GM06990 (cell line): ENCODE measurements at regions not wholly inside any gene's neighbourhood (a gene's known extent, or its start where the extent isn't known, plus 50 kb on each side); places are given as distances from the start of the nearest gene placed in this dataset.

Experiments
- DNase-seq: peaks from one replicate; pipeline ENCODE4 v3.0.0-alpha.2; 2011; ENCODE audit not compliant: insufficient read length; ENCODE audit errors: extremely low read depth
- H3K27me3 ChIP-seq: replicated peaks from 2 replicates; pipeline ENCODE4 v1.6.0; 2011; ENCODE audit warnings: low read length; ENCODE audit not compliant: control insufficient read depth, insufficient read depth
- H3K36me3 ChIP-seq: 2 replicates; pipeline ENCODE4 v1.5.1; 2011; ENCODE audit warnings: low read length; ENCODE audit not compliant: control insufficient read depth, insufficient read depth
- H3K4me3 ChIP-seq: replicated peaks from 2 replicates; pipeline ENCODE4 v1.5.1; 2011; ENCODE audit warnings: low read depth, mild to moderate bottlenecking, control low read depth, low read length
- TF ChIP-seq, protein P1 (sequence below): IDR thresholded peaks from 2 replicates; pipeline ENCODE4 v1.5.1; 2011; ENCODE audit warnings: low read length, control low read depth, mild to moderate bottlenecking, inconsistent platforms; ENCODE audit not compliant: insufficient read depth, poor library complexity, severe bottlenecking

DNA sequence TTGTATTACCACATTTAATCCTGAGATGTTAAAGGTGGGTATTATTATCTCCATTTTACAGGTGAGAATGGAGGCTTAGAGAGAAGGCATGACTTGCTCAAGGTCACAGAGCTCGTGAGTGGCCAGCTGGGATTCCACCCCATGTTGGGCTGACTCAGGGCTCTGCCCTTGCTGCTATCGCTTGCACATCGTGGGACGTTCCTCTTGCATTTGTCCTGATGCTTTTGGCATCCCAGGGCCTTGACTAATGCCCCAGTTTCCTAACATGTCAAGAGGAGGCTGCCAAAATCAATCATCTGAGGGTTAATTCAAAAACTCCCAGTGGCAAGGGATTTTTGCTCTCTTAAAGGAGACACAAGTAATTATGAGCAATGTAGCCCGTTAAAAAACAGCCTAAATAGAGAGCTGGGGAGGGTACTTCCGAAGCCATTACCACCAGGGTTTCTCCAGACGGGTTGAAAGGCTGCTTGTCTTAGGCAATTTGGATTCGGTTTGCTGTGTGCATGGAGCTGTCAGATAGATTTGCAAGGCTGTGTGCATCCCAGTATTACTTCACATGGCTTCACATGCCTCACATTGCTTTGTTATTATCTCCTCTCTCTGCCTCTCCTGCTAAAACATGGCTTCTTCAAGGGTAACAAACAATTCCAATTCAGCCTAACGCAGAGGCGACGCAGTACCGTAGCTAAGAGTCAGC is 347.4 kb downstream of the DRD1 start:
- H3K36me3 ChIP-seq: no peaks in the 10 kb centered on the region
- no peak for DNase-seq
- TF ChIP-seq, protein P1, sequence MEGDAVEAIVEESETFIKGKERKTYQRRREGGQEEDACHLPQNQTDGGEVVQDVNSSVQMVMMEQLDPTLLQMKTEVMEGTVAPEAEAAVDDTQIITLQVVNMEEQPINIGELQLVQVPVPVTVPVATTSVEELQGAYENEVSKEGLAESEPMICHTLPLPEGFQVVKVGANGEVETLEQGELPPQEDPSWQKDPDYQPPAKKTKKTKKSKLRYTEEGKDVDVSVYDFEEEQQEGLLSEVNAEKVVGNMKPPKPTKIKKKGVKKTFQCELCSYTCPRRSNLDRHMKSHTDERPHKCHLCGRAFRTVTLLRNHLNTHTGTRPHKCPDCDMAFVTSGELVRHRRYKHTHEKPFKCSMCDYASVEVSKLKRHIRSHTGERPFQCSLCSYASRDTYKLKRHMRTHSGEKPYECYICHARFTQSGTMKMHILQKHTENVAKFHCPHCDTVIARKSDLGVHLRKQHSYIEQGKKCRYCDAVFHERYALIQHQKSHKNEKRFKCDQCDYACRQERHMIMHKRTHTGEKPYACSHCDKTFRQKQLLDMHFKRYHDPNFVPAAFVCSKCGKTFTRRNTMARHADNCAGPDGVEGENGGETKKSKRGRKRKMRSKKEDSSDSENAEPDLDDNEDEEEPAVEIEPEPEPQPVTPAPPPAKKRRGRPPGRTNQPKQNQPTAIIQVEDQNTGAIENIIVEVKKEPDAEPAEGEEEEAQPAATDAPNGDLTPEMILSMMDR: no peak
- H3K27me3 ChIP-seq: no peaks in the 10 kb centered on the region; the same call in 1 of the 2 replicates
- H3K4me3 ChIP-seq: no peak overlapping the region

DNA sequence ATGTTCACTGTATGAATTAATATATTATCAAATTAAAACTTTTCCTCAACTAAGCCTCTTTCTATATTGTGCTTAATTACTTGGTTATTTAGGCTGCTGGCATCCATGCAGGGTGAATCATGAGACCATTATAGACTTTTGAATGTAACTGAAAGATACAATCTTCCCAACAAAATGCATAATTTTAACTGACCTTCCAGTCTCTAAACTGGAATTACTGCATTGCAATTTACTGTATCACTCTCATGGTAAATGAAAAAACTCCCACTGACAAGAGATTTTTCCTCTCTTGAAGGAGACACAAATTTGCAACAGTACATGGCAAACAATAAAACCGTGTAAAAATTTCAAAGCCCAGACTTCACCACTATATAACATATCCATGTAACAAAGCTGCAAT is 349.5 kb downstream of the DRD1 start:
- Histone ChIP-seq H3K36me3 (no peaks in the 10 kb centered on the region), H3K27me3 (no peaks in the 10 kb centered on the region; the same call in 1 of the 2 replicates), H3K4me3 (no peak overlapping the region)
- no peak for DNase-seq
- TF ChIP-seq, protein P1: no peak

DNA sequence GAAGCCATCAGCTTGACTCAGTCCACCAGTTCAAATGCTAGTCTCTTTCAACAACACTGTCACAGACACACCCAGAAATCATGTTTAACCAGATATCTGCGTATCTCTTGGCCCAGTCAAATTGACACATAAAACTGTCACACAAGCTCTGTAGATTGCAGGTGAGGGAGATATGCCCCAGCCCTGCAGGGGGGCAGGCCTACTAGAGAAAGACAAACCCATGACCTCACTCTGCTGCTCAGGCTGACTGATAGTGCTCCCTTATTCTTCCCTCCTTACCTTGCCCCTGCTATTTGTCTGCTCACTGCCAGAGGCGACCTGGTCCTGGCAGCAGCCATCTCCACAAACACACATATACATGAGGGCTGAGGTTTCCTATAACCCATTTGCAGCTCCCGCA is 351.3 kb downstream of the DRD1 start:
- Histone ChIP-seq H3K36me3 (no peaks in the 10 kb centered on the region), H3K4me3 (no peak overlapping the region), H3K27me3 (no peaks in the 10 kb centered on the region; the same call in 1 of the 2 replicates)
- no peak for DNase-seq
- TF ChIP-seq, protein P1: no peak

DNA sequence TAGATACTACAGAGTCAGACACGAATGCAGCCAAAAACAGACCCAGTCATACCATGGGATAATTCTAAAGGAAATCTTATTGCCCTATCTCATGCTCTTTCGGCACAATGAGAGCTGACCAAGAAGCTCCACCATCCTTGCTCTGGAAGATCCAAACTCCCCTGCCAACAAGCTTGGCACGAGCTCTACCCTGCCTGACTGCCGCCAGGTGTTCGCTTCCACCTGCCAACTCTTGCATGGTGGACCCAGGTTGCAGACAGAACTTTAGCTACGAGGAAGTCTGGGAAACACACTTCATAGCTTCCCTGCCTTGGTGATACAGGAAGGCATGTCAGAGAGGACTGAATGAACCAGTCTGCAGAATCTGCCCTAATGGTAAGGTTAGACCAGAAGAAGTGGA is 355.0 kb downstream of the DRD1 start:
- no peak for DNase-seq
- H3K4me3 ChIP-seq: no peak overlapping the region
- TF ChIP-seq, protein P1: no peak

DNA sequence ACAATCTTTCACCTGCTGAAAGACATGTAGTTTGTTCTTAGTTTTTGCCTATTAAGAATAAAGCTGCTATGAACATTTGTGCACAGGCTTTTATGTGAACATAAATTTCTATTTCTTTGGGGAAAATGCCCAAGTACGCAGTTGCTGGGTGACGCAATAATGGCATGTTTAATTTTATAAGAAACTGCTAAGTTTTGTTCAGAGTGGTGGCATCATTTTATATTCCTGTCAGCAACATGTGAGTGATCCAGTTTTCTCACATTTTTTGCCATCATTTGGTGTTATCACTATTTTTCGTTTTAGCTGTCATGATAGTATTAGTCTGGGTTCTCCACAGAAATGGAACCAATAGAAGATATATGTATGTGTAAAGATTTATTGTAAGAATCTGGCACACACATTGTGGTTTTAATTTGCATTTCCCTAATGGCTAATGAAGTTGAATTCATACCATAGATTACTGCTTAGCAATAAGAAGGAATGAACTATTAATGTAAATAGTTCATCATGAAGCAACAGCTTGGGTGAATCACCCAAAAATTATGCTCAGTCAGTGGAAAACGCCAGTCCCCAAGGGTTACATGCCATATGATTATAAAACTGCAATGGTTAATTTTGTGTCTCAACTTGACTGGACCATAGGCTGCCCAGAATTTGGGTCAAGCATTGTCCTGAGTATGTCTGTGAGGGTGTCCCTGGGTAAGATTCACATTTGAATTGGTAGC is 358.6 kb downstream of the MSX2 start:
- TF ChIP-seq, protein P1: no peak
- Histone ChIP-seq H3K27me3 (no peaks in the 10 kb centered on the region), H3K36me3 (no peaks in the 10 kb centered on the region), H3K4me3 (no peak overlapping the region)
- no peak for DNase-seq

More for the DNA sequence above, 355.0 kb downstream of the DRD1 start:
- H3K27me3 ChIP-seq: no peaks in the 10 kb centered on the region
- no peaks in the 10 kb centered on the region for H3K36me3 ChIP-seq
